ENCODE measurements at regions not wholly inside any gene's neighbourhood (a gene's known extent, or its start where the extent isn't known, plus 50 kb on each side); places are given as distances from the start of the nearest gene placed in this dataset.
"Not testable (repeated sequence)": the region's sequence is repeated elsewhere in the genome, so short reads cannot be mapped to it uniquely, and the experiment has no call there.

DNA sequence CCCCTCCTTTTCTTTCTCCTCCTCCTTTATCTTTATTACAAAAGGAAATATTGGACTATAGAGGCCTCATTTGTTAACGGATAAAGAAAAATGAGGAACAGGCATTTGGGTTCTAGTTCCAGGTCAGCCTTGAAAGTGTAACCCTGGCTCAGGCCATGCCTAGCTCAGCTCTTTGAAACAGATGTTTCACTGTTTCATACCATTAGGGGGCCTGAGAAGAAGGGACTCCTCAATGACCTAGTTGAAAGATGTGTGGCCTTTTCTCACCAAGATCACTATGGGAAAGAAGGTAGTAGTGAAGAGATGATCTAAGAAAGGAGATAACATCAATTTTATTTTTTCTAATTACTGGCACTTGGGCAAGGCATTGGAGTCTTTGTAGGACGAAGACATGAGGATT lies 952.7 kb downstream of the SLC4A3 start:
- no peak for DNase-seq

DNA sequence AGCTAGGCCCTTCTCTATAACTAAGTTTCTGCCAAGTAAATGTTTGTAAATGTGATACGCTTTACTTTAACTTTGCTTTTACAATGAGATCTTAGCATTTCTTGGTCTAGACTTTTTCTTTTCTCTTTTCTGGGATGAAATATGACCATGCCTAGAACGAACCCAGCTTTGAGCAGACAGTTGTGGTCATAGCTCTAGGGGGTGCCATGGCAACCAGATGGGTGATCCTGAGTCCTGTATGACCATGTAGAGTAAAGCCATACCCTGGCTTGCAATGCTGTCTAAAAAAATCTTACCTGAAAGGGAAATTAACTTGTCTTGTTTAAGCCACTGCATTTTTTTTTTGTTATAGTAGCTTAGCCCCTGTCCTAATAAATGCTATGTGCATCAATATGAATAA lies 956.3 kb downstream of the SLC4A3 start:
- no peak for DNase-seq

DNA sequence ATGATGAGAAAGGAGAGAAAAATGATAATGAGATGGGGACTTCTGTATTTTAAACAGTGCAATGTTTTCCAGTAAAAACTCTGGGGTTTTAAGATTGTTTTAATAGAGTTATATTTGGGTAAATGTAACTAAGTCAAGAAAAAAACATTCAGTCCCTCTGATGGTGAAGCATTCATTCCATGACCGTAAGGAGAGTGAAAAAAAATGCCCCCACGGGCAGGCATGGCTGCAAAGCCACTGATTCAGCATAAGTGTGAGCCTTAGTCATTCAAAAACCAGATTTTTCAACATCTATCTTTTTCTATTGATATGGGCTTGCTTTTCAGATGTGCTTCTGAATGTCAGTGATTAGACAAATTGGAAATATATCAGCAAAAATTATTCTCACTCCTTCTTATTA lies 957.8 kb downstream of the SLC4A3 start:
- no peak for DNase-seq

DNA sequence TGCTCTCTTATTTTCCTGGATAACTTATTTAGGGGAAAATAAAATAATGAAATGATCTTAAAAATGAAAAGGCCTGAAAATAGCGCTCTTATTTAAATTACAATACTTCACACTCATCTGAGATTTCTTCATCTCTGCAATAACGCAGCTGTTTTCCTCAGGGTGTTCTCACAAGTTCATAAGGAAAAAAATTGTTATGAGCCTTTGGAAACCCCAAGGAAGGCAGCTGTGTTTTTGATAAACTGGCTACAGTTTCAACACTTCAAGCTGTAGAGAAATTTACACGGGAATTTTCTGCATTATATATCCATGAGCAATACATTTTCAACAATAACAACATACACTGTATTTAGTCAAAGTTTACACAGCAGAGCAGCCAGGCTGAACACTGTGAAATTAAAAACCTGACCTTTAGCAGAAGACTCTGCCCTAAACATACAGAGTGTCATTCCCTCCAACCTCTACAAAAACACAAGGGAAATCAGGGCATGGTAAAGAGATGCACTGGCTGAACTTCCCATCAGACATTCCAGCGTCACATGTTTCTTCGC lies 959.6 kb downstream of the SLC4A3 start:
- no peak for DNase-seq

DNA sequence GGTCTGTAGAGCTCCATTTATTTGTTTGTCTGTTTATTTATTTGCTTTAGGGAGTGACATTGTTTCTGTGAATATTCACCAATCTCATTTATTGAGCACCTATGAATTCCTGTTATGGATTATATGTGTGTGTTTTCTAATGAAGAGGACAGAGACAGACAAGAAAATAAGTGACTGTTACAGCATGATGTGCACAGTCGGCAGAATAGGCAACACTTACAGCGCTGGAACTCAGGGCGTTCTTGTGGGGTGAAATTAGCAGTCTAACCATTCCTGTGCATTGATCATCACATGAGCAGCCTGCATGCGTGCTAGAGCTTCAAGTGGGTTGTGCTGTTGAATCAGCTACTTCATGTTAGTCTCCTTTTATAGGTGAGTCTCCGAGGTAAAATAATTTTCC lies 960.7 kb downstream of the SLC4A3 start:
- no peak for DNase-seq

DNA sequence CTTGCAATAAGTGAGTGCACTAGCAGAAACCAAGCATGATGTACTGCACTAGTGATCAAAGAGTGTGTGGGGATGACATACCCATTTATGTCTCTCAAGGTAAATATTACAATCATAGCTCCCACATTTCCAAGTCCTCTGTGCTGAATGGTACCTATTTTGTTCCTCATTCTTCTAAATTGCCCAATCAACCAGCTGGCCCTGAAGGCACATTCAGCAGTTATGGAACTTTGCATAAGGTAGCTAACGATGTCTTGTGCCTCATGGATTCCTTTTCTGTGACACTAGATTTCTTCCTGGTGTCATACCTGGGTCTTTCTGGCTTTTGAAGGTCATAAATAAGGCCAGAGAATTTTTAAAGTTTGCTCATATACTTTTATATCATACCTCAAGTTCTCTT lies 963.0 kb downstream of the SLC4A3 start:
- DNase-seq = no peak

DNA sequence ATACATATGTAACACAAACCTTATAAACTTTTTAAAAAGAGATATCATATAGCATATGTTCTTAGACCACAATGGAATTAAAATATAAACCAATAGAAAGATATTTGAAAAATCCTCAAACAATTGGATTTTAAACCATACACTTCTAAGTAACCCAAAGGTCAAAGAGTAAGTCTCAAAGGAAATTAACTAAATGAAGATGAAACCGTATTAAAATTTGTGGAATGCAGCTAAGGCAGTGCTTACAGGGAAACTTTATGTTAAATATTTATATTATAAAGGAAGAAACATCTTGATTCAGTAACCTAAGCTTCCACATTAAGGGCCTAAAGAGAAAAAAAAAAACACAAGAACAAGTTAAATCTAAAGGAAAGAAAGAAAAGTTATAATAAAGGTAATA lies 966.1 kb downstream of the SLC4A3 start:
- DNase-seq = no peak

DNA sequence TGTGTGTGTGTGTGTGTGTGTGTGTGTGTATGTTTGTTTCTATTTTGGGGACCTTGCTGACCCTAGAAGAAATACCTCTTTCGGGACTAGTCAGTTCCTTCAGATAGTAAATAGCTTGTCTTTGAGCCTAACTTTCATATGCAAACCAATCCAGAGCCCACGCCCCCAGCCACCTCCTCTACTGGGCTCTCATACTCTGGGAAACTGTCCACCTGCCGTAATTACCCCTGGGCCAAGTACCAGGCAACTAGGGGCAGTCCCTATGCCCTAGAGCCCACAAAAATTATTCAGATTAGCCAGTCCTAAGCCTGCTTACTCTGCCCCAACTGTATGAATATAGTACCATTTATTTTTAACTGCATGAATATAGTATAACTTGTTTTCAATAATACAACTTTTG lies 970.4 kb downstream of the EPHA4 start:
- DNase-seq = no peak

DNA sequence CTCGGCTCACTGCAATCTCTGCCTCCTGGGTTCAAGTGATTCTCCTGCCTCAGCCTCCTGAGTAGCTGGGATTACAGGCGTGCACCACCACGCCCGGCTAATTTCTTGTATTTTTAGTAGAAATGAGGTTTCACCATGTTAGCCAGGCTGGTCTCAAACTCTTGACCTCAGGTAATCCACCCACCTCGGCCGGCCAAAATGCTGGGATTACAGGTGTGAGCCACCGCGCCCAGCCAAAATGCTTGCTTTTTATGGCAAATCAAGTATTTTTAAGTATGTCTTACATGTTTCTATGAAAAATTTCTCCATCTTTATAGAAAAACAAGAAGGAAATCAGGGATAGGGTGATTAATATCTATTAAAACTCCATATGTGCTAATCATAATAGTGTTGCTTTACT lies 959.1 kb downstream of the EPHA4 start:
- DNase-seq = not testable (repeated sequence)

DNA sequence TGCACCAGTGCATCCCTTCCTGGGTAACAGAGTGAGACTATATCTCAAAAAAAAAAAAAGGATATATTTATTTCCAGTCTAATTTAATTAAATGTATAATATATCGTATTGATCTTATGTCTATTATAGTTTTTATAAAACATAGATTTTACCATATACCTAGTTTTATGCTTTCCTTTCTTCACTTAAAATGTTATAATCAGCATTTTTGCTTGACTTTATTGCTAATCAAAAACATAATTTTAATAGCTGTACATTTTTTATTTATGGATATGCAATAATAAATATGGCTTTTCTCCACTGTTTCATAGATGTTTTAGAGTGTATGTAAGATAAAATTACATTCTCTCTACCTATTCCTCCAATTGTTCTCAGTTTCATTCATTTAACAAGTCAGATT lies 958.0 kb downstream of the EPHA4 start:
- DNase-seq = no peak

DNA sequence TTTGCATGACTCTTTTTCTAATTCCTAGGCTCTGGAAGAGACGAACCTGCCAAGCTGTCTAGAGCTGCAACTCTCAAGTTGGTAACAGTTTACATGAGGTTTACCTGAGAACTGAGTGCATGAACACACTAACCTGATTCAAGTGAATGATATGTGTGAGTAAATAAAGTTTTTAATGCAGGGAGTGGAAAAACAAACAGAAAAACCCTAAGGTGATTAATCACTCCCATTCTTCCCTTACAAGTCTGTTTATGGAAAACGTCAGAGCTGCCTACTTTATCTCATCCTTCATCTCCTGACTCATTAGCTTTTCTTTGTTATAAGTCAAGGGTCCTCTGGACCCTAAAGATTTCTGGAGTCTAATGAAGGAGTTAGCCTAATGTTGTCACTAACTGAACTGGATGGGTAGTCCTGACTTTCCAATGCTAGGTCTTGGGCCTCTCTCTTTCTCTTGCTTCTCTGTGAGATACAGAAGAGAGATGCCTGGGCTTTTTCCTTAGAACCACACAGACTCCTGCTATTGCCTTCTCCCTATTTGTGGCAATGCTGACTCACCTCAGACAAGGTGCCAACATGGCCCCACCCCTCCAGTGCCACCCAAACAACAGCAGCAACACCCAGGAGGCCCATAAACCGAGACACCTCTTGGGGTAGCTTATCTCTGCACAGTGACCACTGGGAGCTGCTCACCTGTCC lies 952.4 kb downstream of the EPHA4 start:
- no peak for DNase-seq

DNA sequence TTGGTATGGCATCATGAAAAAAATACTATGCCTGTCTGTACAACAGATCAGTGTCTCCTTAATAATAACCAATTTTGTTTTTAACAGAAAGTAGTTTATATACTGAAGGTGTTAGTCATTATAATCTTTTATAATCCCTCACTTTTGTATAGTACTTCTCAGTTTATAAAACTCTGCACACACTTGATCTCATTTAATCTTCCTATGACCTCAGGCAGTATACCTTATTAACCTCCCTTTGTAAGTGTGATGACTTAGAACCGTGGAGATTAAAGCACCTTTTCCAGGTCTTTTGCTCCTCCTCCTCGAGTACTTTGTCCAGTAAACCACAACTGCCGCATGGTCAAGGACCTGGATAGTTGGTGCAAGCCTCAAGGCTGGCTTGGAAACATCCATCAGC lies 945.5 kb downstream of the EPHA4 start:
- no peak for DNase-seq

DNA sequence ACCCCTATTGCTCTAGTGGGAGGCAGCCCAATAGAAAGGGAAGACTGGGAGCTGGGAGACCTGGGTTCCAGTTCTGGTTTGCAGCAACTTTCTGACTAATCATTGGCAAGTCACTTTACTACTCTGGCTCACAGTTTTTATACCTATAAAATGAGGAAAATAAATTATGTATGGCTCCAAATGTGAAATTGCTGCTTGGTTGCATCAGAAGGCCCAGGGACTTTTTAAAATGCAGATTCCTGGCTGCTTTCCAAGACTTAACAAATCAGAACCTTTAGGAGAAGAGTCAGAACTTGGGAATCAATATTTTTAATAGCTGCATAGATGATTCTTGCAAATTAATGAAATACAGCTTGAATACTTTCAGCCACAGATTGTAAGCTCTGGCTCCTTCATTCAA lies 943.9 kb downstream of the EPHA4 start:
- DNase-seq = no peak

DNA sequence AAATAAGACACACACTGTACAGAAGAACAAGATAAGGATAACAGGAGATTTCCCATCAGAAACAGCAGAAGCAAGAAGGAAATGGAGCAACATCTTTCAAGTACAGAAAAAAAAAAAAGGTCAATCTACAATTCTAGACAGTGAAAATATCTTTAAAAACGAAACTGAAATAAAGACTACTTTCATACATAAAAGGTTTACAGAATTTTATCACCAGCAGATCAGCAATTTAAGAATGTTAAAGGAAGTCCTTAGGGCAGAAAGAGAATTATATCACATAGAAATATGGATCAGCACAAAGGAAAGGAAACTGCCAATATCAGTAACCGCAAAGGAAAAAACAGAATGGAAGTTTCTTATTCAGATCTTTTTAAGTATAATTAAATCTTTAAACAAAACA lies 931.0 kb downstream of the EPHA4 start:
- DNase-seq = no peak

DNA sequence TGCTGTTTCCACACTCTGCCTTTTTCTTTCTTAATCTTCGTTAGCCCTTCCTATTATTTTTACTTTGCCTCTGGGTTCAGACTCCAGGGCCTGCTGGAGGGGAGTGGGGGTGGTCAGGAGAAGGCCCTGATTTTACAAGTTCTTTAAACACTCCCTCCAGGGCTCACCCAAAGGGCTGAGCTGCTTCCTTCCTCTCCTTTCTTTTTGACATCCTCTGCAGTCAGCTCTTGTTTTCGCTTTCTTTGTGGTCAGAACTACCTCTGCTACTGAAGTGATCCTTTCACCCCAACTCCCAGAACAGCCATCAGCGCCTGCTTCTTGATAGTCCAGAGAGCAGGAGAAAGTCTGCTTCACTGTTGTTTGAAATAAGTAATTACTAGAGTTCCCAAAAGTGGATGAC lies 925.7 kb downstream of the EPHA4 start:
- DNase-seq = no peak

DNA sequence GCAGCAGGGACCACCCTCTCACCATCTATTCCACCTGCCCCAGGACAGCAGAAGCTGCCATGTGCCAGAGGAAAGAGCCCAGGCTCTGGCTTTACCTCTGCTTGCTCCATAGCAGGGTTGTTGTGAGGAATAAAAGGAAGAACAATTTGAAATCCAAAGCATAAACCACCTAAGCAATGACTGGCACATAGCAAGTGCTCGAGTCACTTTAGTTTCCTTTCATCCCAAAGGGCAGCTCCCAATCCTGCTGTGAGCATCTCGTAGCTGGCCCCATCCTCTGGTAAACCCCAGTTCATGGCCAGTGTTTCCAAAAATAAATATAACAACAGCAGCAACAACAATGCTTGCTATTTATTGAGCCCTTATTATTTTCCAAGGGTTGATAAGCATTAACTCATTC lies 923.5 kb downstream of the EPHA4 start:
- DNase-seq = no peak

DNA sequence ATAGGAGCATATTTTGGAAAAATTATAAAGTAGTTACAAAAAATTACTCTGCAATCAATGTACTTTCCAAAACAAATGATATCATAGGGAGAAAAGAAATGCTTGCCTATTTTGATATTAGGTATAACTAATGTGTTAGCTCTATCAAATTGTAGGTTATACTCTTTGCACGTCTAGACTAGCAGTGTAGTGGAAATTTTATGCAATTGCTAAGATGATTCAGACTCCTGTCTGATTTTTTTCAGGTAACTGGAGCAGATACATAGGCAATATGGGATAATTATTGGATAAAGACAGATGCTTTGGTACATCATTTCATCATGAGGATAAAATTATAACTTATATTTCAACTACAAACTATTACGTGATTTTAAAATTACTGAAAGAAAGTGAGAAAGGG lies 918.3 kb downstream of the EPHA4 start:
- DNase-seq = no peak

DNA sequence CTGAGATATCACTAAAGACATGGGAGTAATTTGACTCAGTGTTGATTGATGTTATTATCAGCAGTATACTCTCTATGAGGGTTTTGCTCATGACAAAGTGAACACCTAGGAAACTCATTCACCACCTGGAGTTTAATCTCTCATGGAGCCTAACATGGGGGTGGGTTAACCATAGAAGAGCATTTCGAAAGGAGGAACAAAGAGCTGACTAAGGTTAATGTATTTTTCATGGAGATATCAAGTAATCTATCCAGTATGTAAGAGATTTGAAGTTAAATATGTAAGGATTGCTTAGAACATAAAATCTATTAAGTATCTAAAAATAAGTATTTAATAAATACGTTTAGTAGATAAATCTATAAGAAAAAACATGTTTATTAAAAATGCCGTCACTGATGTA lies 917.8 kb downstream of the EPHA4 start:
- DNase-seq = no peak

DNA sequence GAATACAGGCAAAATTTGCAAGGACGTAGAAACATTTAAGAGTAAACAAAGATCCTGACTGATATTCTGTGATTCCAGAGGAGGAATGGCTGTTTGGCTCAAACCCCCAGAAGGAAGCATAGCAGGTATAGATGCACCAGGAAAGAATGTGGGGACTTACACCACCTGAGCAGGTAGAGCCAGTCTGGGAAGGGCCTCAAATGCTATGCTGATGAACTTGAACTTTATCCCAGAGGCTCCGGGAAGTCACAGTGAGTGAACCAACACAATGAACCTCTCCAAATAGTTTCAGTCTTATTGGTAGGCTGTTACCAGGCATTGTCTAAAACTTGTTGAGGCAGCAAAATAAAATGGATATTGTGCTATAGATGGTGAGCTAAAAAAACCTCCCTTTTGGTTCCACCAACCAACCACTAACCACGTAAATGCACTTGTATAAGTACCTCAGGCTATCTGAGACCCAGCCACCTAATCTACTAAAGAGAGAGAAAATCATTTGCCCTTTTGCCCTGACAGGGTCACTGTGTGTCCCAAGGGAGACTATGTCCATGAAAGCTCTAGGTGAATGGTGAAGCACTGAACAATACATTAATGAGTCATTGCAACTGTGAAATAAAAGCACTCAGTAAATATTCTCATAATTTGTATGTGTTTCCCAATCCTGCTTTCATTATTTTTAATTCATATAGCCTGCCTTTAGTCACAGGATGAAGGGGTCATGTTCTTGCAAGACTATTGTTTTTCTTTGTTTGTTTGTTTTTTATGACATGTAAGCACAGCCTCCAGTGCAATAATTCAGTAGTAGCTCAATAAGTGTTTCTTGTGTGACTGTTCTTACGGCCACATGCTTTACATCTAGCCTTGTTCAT lies 911.6 kb downstream of the EPHA4 start:
- no peak for DNase-seq

DNA sequence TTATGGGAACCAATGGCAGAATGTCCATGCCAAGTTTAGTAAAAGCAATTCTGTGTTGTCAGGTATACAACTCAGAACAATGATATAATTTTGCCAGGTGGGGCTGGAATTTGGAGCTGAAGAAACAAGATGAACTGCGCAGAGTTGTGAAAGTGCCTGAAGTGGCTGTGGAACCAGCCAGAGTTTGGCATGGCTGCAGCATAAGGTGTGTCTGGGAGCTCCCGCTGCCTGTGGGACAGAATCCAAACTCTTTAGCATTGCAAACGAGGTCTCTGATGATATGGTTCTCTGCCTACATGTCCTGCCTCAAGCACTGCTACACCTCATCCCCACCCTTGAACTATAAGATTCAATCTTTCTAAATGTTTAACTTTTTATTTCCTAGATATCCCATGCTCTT lies 909.7 kb downstream of the EPHA4 start:
- DNase-seq = no peak

DNA sequence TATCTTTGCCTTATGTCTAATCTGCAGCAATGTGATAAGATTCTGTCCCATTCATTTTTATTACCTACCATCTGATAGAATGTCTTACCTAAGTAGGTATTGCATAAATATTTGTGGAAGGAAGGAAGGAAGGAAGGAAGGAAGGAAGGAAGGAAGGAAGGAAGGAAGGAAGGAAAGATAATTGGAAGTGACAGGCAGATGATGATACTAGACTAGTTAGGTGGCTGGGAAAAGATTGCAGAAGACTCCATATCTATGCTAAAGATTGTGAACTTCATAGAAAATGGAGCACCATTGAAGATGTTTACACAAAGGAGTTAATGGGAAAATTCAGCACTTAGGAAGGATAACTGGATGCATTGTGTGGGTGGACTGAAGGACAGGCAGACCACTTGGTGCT lies 909.0 kb downstream of the EPHA4 start:
- DNase-seq = no peak

DNA sequence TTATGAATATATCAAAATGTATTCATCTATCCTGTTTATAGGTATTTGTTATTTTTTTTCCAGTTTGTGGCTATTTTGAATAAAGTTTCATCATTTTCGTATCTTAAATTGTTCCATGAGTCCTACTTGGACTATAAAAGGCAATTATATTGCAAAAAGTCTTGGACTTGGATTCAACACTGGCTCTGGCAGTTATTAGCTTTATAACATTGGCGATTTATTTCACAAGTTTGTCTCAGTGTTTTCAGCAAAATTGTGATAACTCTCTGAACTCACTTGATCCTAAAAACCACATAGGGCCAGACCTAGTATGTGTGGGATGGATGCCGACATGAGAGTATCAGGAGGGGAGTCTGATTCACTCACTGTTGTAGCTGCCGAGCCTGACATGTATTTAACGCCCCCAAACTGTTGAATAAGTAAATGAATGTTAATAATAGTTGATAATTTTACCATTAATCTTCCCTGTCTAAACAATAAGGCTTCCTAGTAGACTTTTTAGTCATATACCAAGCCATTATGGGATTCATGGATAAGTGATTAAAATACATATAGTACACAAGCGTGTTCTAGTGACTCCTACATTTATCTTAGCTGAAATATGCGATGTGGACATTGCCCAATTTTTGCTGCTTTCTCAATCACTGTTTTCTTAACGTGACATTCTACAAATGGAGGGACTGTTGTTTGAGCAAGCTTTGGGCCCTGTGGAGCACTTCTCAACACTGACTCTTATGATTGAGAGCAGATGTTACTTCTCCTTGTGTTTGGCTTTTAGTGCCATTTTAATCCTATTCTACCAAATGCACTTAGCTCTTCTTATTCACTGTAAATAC lies 907.6 kb downstream of the EPHA4 start:
- no peak for DNase-seq

DNA sequence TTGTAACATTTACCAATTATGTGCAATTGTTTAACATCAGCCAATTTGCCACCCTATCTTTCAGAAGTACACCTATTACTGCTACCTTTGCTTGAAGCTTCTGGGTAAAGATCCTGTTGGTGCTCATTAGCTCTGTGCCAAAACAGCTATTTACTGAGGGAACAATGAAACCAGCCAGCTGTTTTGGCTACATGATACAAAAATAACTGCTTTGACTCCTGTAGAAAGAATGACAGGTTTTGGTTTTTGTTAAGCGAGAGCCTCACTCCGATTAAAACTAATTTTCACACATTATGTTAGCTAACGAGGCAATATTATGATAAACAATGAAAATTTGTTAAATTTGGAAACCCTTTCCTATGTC lies 907.0 kb downstream of the EPHA4 start:
- DNase-seq = no peak

Measured in inflammatory macrophage (primary cell).